Uterus (tissue), 3 donors: ENCODE measurements at regions not wholly inside any gene's neighbourhood (a gene's known extent, or its start where the extent isn't known, plus 50 kb on each side); places are given as distances from the start of the nearest gene placed in this dataset.

Source experiments
- DNase-seq, 2 donors: peaks; one replicate each; pipeline ENCODE4 v3.0.0-alpha.2; 2019 to 2020
- H3K27ac ChIP-seq, 2 donors: fragments of 200-600 bp; sonication (generic); 1 replicate in 1 of 2; 2 replicates in 1 of 2; pipeline ENCODE4 v1.5.1; 2016 to 2018
- H3K27me3 ChIP-seq, 2 donors: fragments of 200-600 bp; sonication (generic); one replicate each; pipeline ENCODE4 v1.5.1; 2018 to 2019; ENCODE audit warnings: control low read depth in 1 of 2
- H3K36me3 ChIP-seq, 2 donors: fragments of 200-600 bp; sonication (generic); one replicate each; pipeline ENCODE4 v1.5.1; 2019; ENCODE audit warnings: control low read depth in 1 of 2
- H3K4me1 ChIP-seq, 2 donors: fragments of 200-600 bp; sonication (generic); one replicate each; pipeline ENCODE4 v1.5.1; 2018 to 2019; ENCODE audit warnings: control low read depth in 1 of 2
- H3K4me3 ChIP-seq, 2 donors: fragments of 200-600 bp; sonication (generic); 1 replicate in 1 of 2; 2 replicates in 1 of 2; pipeline ENCODE4 v1.5.1; 2018 to 2019; ENCODE audit warnings: mild to moderate bottlenecking in 1 of 2
- H3K9me3 ChIP-seq, 2 donors: fragments of 200-600 bp; sonication (generic); one replicate each; pipeline ENCODE4 v1.5.1; 2019; ENCODE audit warnings: control low read depth in 1 of 2
- CTCF ChIP-seq, 4 experiments: fragments of 200-600 bp in 2 of 4; fragments of 450-650 bp in 2 of 4; sonication (generic) in 2 of 4; IDR thresholded peaks; one replicate each; pipeline ENCODE4 v1.5.1; 2016 to 2019; ENCODE audit warnings: antibody characterized with exemption in 4 of 4, mild to moderate bottlenecking in 2 of 4, moderate library complexity in 1 of 4
- POLR2A ChIP-seq, 2 donors: fragments of 450-650 bp; IDR thresholded peaks; one replicate each; pipeline ENCODE4 v1.6.1; 2016; ENCODE audit warnings: antibody characterized with exemption in 2 of 2, mild to moderate bottlenecking in 1 of 2, moderate library complexity in 1 of 2
- intact Hi-C: fragments of 100-400 bp; cut with DNase I; formaldehyde crosslinking; loops from one replicate; pipeline ENCODE4 v1.15.1; 2023; ENCODE audit warnings: low total_unique reads
- donor health status: DM: yes; HTN: yes; CAD: no.

- Histone ChIP-seq H3K27me3 (no peaks in the 10 kb centered on the region), H3K4me1 (no peaks in the 10 kb centered on the region), H3K9me3 (no peaks in the 10 kb centered on the region), H3K4me3 (no peak overlapping the region), H3K27ac (no peak overlapping the region), H3K36me3 (no peaks in the 10 kb centered on the region)
- DNase-seq: no peak
- intact Hi-C loops: no loop called here
- TF ChIP-seq POLR2A (IDR thresholded peaks at IDR 0.05) (no peak), CTCF (IDR thresholded peaks at IDR 0.05) (no peak)
Observed at GRCh38 chr22:48686694-48687302, 1140.9 kb downstream of the BRD1 start.

GRCh38 chr22:48685767-48686166 lies 1141.9 kb downstream of the BRD1 start:
- no peak for TF ChIP-seq POLR2A (IDR thresholded peaks at IDR 0.05)
- TF ChIP-seq CTCF (IDR thresholded peaks at IDR 0.05): no peak
- no peak for DNase-seq
- Histone ChIP-seq H3K4me3 (no peak overlapping the region), H3K36me3 (no peaks in the 10 kb centered on the region), H3K27me3 (no peaks in the 10 kb centered on the region), H3K4me1 (no peaks in the 10 kb centered on the region), H3K9me3 (no peaks in the 10 kb centered on the region), H3K27ac (no peak overlapping the region)
- intact Hi-C loops: no loop called here

- intact Hi-C loops: no loop called here
- TF ChIP-seq POLR2A (IDR thresholded peaks at IDR 0.05): no peak
- no peak for TF ChIP-seq CTCF (IDR thresholded peaks at IDR 0.05)
- H3K9me3 ChIP-seq: no peaks in the 10 kb centered on the region
- H3K4me1 ChIP-seq: no peaks in the 10 kb centered on the region
- no peak overlapping the region for H3K4me3 ChIP-seq
- no peak overlapping the region for H3K27ac ChIP-seq
- no peak for DNase-seq
- H3K36me3 ChIP-seq: no peaks in the 10 kb centered on the region
- H3K27me3 ChIP-seq: no peaks in the 10 kb centered on the region
Observed at GRCh38 chr22:48683640-48684039, 1144.0 kb downstream of the BRD1 start.

- no peaks in the 10 kb centered on the region for H3K4me1 ChIP-seq
- TF ChIP-seq POLR2A (IDR thresholded peaks at IDR 0.05): no peak
- no peak for TF ChIP-seq CTCF (IDR thresholded peaks at IDR 0.05)
- H3K27ac ChIP-seq: no peak overlapping the region
- intact Hi-C loops: no loop called here
- no peaks in the 10 kb centered on the region for H3K36me3 ChIP-seq
- no peak overlapping the region for H3K4me3 ChIP-seq
- no peaks in the 10 kb centered on the region for H3K9me3 ChIP-seq
- no peaks in the 10 kb centered on the region for H3K27me3 ChIP-seq
- no peak for DNase-seq
Observed at GRCh38 chr22:48682504-48682903, 1145.2 kb downstream of the BRD1 start.

GRCh38 chr22:48680601-48681000 lies 1147.1 kb downstream of the BRD1 start:
- intact Hi-C loops: no loop called here
- DNase-seq: no peak
- H3K36me3 ChIP-seq: no peaks in the 10 kb centered on the region
- H3K4me1 ChIP-seq: no peaks in the 10 kb centered on the region
- H3K9me3 ChIP-seq: no peaks in the 10 kb centered on the region
- TF ChIP-seq CTCF (IDR thresholded peaks at IDR 0.05): no peak
- no peak for TF ChIP-seq POLR2A (IDR thresholded peaks at IDR 0.05)
- no peaks in the 10 kb centered on the region for H3K27me3 ChIP-seq
- no peak overlapping the region for H3K27ac ChIP-seq
- H3K4me3 ChIP-seq: no peak overlapping the region
